CD4-positive, alpha-beta T cell (primary cell): ENCODE measurements at regions not wholly inside any gene's neighbourhood (a gene's known extent, or its start where the extent isn't known, plus 50 kb on each side); places are given as distances from the start of the nearest gene placed in this dataset.

ENCODE experiments used
- ATAC-seq: fragments of 200-7000 bp; cut with Tn5 transposase; one replicate; pipeline ENCODE4 v1.10.0; 2022; ENCODE audit warnings: mild to moderate bottlenecking; ENCODE audit not compliant: poor library complexity
- CTCF ChIA-PET: fragments of 350-600 bp; sonication (Branson Sonifier 250); formaldehyde crosslinking; loops from one replicate; lab custom pipeline; 2021; ENCODE audit warnings: antibody characterized with exemption, inconsistent platforms; lab: Charles Lee
- POLR2A ChIA-PET: fragments of 350-600 bp; sonication (Branson Sonifier 250); formaldehyde crosslinking; loops from one replicate; lab custom pipeline; 2021; ENCODE audit warnings: antibody characterized with exemption, inconsistent platforms; lab: Charles Lee
- DNase-seq, 14 experiments: peaks; one replicate each; pipeline ENCODE4 v3.0.0-alpha.2; 2013 to 2020; ENCODE audit warnings: mixed read lengths in 2 of 14
- H3K27ac ChIP-seq, 2 donors: one replicate each; pipeline versions ENCODE4 v1.5.1 to v1.7.0; 2013; ENCODE audit warnings: low read length in 2 of 2, low read depth in 1 of 2, mild to moderate bottlenecking in 1 of 2
- H3K27me3 ChIP-seq, 2 experiments: 1 replicate in 1 of 2; 2 replicates in 1 of 2; pipeline versions ENCODE4 v1.6.1 to v1.7.0; 2013; ENCODE audit warnings: low read length in 2 of 2, control low read depth in 1 of 2, mild to moderate bottlenecking in 1 of 2, moderate library complexity in 1 of 2; ENCODE audit not compliant: insufficient read depth in 2 of 2, control insufficient read depth in 1 of 2
- H3K36me3 ChIP-seq: one replicate; pipeline ENCODE4 v1.6.1; 2013; ENCODE audit warnings: low read length, control low read depth; ENCODE audit not compliant: insufficient read depth
- H3K4me1 ChIP-seq: one replicate; pipeline ENCODE4 v1.6.1; 2013; ENCODE audit warnings: low read length, control low read depth; ENCODE audit not compliant: insufficient read depth
- H3K4me3 ChIP-seq: one replicate; pipeline ENCODE4 v1.5.1; 2013; ENCODE audit warnings: mild to moderate bottlenecking, low read length, moderate library complexity
- H3K9me3 ChIP-seq, 2 experiments: 1 replicate in 1 of 2; 2 replicates in 1 of 2; pipeline versions ENCODE4 v1.6.1 to v1.7.0; 2013; ENCODE audit warnings: low read length in 2 of 2, mild to moderate bottlenecking in 2 of 2, control low read depth in 1 of 2, moderate library complexity in 1 of 2; ENCODE audit not compliant: control insufficient read depth in 1 of 2, insufficient read depth in 1 of 2
- H3K27ac Mint-ChIP-seq: one replicate; pipeline ENCODE4 v1.8.0; 2020; ENCODE audit warnings: mixed read lengths
- H3K27me3 Mint-ChIP-seq: one replicate; pipeline ENCODE4 v1.8.0; 2021; ENCODE audit warnings: mixed read lengths
- H3K36me3 Mint-ChIP-seq: one replicate; pipeline ENCODE4 v1.8.0; 2021; ENCODE audit warnings: low read depth, mixed read lengths
- H3K4me1 Mint-ChIP-seq: one replicate; pipeline ENCODE4 v1.8.0; 2021; ENCODE audit warnings: low read depth, mixed read lengths
- H3K4me3 Mint-ChIP-seq: one replicate; pipeline ENCODE4 v1.8.0; 2020; ENCODE audit warnings: mild to moderate bottlenecking, mixed read lengths
- H3K9me3 Mint-ChIP-seq: one replicate; pipeline ENCODE4 v1.8.0; 2020; ENCODE audit warnings: mixed read lengths
- CTCF ChIP-seq: fragments of 200-600 bp; IDR thresholded peaks from one replicate; pipeline ENCODE4 v1.8.0; 2022; ENCODE audit warnings: antibody characterized with exemption, mild to moderate bottlenecking
- intact Hi-C, 2 experiments: fragments of 100-400 bp; cut with DNase I in 1 of 2; cut with micrococcal nuclease in 1 of 2; formaldehyde crosslinking; loops; one replicate each; pipeline versions ENCODE4 v1.15.1 to v1.9.0; 2023 to 2025; cut with DNase I, micrococcal nuclease

- ChIA-PET POLR2A (no interaction called here), CTCF (no interaction called here)
- H3K4me3 Mint-ChIP-seq = no peak overlapping the region
- DNase-seq = no peak
- no peak overlapping the region for H3K27ac Mint-ChIP-seq
- Histone ChIP-seq H3K4me1 (peaks cover 8% of the 10 kb centered on the region), H3K9me3 (no peaks in the 10 kb centered on the region), H3K27ac (no peak overlapping the region), H3K4me3 (no peak overlapping the region), H3K36me3 (no peaks in the 10 kb centered on the region), H3K27me3 (peaks cover 22 to 24% of the 10 kb centered on the region in 2 experiments)
- H3K9me3 Mint-ChIP-seq = no peaks in the 10 kb centered on the region
- intact Hi-C loops = no loop called here
- H3K4me1 Mint-ChIP-seq = peaks cover 4% of the 10 kb centered on the region
- peaks cover 67% of the 10 kb centered on the region for H3K27me3 Mint-ChIP-seq
- ATAC-seq = no peak
- no peak for TF ChIP-seq CTCF
- H3K36me3 Mint-ChIP-seq = no peaks in the 10 kb centered on the region
These were observed 215.3 kb upstream of the TOPAZ1 start for GRCh38 chr3:44026220-44026865.

DNA sequence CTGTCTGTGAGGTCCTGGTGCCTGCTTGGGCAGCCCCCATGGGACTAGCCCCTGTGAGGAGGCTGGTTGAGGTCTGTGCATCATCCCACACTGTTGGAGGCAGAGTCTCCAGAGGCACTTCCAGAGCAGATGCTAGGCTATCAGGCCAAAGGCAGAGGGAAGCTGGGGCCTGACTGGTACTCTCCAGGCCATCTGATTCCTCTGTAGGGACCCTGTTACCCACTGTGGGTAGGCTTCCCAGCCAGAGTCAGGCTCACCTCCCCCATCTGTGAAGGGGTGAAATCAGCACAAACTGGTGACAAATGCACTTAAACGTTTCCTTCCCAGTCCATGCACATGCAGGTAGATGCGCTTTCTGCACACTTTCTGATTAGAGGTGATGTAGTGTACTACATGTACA, 212.6 kb upstream of the TOPAZ1 start:
- Mint-ChIP-seq H3K9me3 (no peaks in the 10 kb centered on the region), H3K27me3 (peaks cover 50% of the 10 kb centered on the region), H3K4me3 (no peak overlapping the region), H3K27ac (no peak overlapping the region), H3K36me3 (no peaks in the 10 kb centered on the region), H3K4me1 (no peaks in the 10 kb centered on the region)
- no peaks in the 10 kb centered on the region for H3K4me1 ChIP-seq
- no peak overlapping the region for H3K27ac ChIP-seq
- POLR2A ChIA-PET = no interaction called here
- H3K4me3 ChIP-seq = no peak overlapping the region
- peaks cover 13 to 17% of the 10 kb centered on the region in 2 experiments for H3K27me3 ChIP-seq
- CTCF ChIA-PET = no interaction called here
- intact Hi-C loops = no loop called here
- ATAC-seq = no peak
- no peak for DNase-seq
- no peaks in the 10 kb centered on the region for H3K36me3 ChIP-seq
- no peaks in the 10 kb centered on the region for H3K9me3 ChIP-seq
- no peak for TF ChIP-seq CTCF

- Mint-ChIP-seq H3K27ac (no peak overlapping the region), H3K9me3 (no peaks in the 10 kb centered on the region), H3K4me3 (no peak overlapping the region), H3K27me3 (peaks cover 46% of the 10 kb centered on the region), H3K4me1 (no peaks in the 10 kb centered on the region), H3K36me3 (no peaks in the 10 kb centered on the region)
- Histone ChIP-seq H3K9me3 (no peaks in the 10 kb centered on the region), H3K36me3 (no peaks in the 10 kb centered on the region), H3K27ac (no peak overlapping the region), H3K4me3 (no peak overlapping the region), H3K27me3 (peaks cover 13% of the 10 kb centered on the region in 2 experiments), H3K4me1 (no peaks in the 10 kb centered on the region)
- ATAC-seq (no peak), DNase-seq (no peak)
- intact Hi-C loops = no loop called here
- ChIA-PET CTCF (no interaction called here), POLR2A (no interaction called here)
- no peak for TF ChIP-seq CTCF
These were observed 211.4 kb upstream of the TOPAZ1 start for GRCh38 chr3:44030285-44030684.
